ENCODE measurements at regions not wholly inside any gene's neighbourhood (a gene's known extent, or its start where the extent isn't known, plus 50 kb on each side); places are given as distances from the start of the nearest gene placed in this dataset.
"Not testable (repeated sequence)": the region's sequence is repeated elsewhere in the genome, so short reads cannot be mapped to it uniquely, and the experiment has no call there.

GRCh38 chr2:87956613-87957012 is 59.7 kb downstream of the RNU2-63P start:
- not testable (repeated sequence) for DNase-seq

- DNase-seq, result not testable (repeated sequence)
These were observed 67.3 kb downstream of the RNU2-63P start for GRCh38 chr2:87949008-87949407.

- DNase-seq, result not testable (repeated sequence)
These were observed 69.5 kb downstream of the RNU2-63P start for GRCh38 chr2:87946644-87947370.

GRCh38 chr2:87939299-87939698 is 77.0 kb downstream of the RNU2-63P start:
- DNase-seq, result not testable (repeated sequence)

- not testable (repeated sequence) for DNase-seq
These were observed 93.5 kb upstream of the RGPD2 start for GRCh38 chr2:87919023-87919665.

- not testable (repeated sequence) for DNase-seq
These were observed 91.6 kb upstream of the RGPD2 start for GRCh38 chr2:87917194-87917593.

GRCh38 chr2:87910848-87911247 is 85.3 kb upstream of the RGPD2 start:
- not testable (repeated sequence) for DNase-seq

- not testable (repeated sequence) for DNase-seq
These were observed 83.4 kb upstream of the RGPD2 start for GRCh38 chr2:87909042-87909441.

GRCh38 chr2:87907556-87908099 is 82.0 kb upstream of the RGPD2 start:
- not testable (repeated sequence) for DNase-seq

GRCh38 chr2:87903242-87904114 is 77.9 kb upstream of the RGPD2 start:
- DNase-seq, result peak; percentile 0

GRCh38 chr2:87883659-87884058 is 58.1 kb upstream of the RGPD2 start:
- not testable (repeated sequence) for DNase-seq

Measured in fibroblast of skin of back (primary cell).